GM18868 (cell line): ENCODE measurements at regions not wholly inside any gene's neighbourhood (a gene's known extent, or its start where the extent isn't known, plus 50 kb on each side); places are given as distances from the start of the nearest gene placed in this dataset.
A peak's percentile ranks its signal among the peaks of the same experiment; 100 is the strongest.
"Not testable (repeated sequence)": the region's sequence is repeated elsewhere in the genome, so short reads cannot be mapped to it uniquely, and the experiment has no call there.

Source experiments
- ATAC-seq: cut with Tn5 transposase; IDR thresholded peaks from one replicate; pipeline ENCODE4 v1.9.1; 2021; ENCODE audit warnings: mild to moderate bottlenecking, moderate library complexity; ENCODE audit not compliant: unreplicated experiment

GRCh38 chr14:53247596-53248370 lies 94.7 kb upstream of the DDHD1 start:
- ATAC-seq, result no peak

- ATAC-seq, result not testable (repeated sequence)
Observed at GRCh38 chr14:53242898-53243297, 89.8 kb upstream of the DDHD1 start.

GRCh38 chr14:53237488-53237887 lies 84.4 kb upstream of the DDHD1 start:
- ATAC-seq, result no peak

GRCh38 chr14:53236708-53237107 lies 83.6 kb upstream of the DDHD1 start:
- no peak for ATAC-seq

GRCh38 chr14:53231171-53231570 lies 78.0 kb upstream of the DDHD1 start:
- no peak for ATAC-seq

GRCh38 chr14:53228966-53229365 lies 75.8 kb upstream of the DDHD1 start:
- ATAC-seq, result no peak

- ATAC-seq, result no peak
Observed at GRCh38 chr14:53227154-53227718, 74.1 kb upstream of the DDHD1 start.

- peak; percentile 64 for ATAC-seq
Observed at GRCh38 chr14:53226553-53226952, 73.4 kb upstream of the DDHD1 start.

GRCh38 chr14:53220914-53221313 lies 67.8 kb upstream of the DDHD1 start:
- ATAC-seq, result no peak

GRCh38 chr14:53218161-53218560 lies 65.0 kb upstream of the DDHD1 start:
- ATAC-seq, result no peak

GRCh38 chr14:53217316-53217994 lies 64.3 kb upstream of the DDHD1 start:
- peak; percentile 99 for ATAC-seq

GRCh38 chr14:53216955-53217315 lies 63.8 kb upstream of the DDHD1 start:
- not testable (repeated sequence) for ATAC-seq

GRCh38 chr14:53216478-53216877 lies 63.4 kb upstream of the DDHD1 start:
- not testable (repeated sequence) for ATAC-seq

GRCh38 chr14:53215101-53215500 lies 62.0 kb upstream of the DDHD1 start:
- no peak for ATAC-seq

GRCh38 chr14:53214384-53214783 lies 61.3 kb upstream of the DDHD1 start:
- ATAC-seq, result no peak

- no peak for ATAC-seq
Observed at GRCh38 chr14:53213761-53214160, 60.6 kb upstream of the DDHD1 start.

GRCh38 chr14:53209370-53209769 lies 56.2 kb upstream of the DDHD1 start:
- ATAC-seq, result no peak
